ENCODE measurements at regions not wholly inside any gene's neighbourhood (a gene's known extent, or its start where the extent isn't known, plus 50 kb on each side); places are given as distances from the start of the nearest gene placed in this dataset.

GRCh38 chr10:42976351-42977031 is 100.4 kb upstream of the RET start:
- no peak overlapping the region for H3K23ac ChIP-seq (ENCODE audit: low read depth, low read length)
- no peak overlapping the region for H4K5ac ChIP-seq (ENCODE audit: low read depth, low read length)
- H3K79me1 ChIP-seq (ENCODE audit: low read depth in 1 of 2, low read length in 2 of 2) = no peaks in the 10 kb centered on the region
- H3K27ac ChIP-seq (ENCODE audit: insufficient read depth, low read length) = no peak overlapping the region
- peaks cover 4% of the 10 kb centered on the region; the same call in 1 of the 2 replicates for H3K27me3 ChIP-seq (ENCODE audit: control insufficient read depth, insufficient read depth, low read length)
- H3K18ac ChIP-seq (ENCODE audit: low read depth, low read length) = no peak overlapping the region
- POLR2A ChIA-PET (ENCODE audit: unreplicated experiment) = no interaction called here
- in situ Hi-C loops (cut with MboI; ENCODE audit: low sequenced_read_pairs) (no loop called here), dilution Hi-C loops (cut with HindIII; ENCODE audit: low sequenced_read_pairs, unreplicated experiment) (no loop called here), intact Hi-C loops (cut with micrococcal nuclease) (no loop called here)
- H4K20me1 ChIP-seq (ENCODE audit: insufficient read depth, low read length) = no peaks in the 10 kb centered on the region
- H3K9me3 ChIP-seq (ENCODE audit: control insufficient read depth, insufficient read depth, low read length) = no peaks in the 10 kb centered on the region
- H2BK15ac ChIP-seq (ENCODE audit: low read depth, low read length) = no peak overlapping the region
- 33% methylated on average over 1 of the region's 7 CpGs; no CpG with 5 or more reads in 1 of the 2 experiments for WGBS, 2 experiments (ENCODE audit: extremely low coverage in 2 of 2, insufficient read length in 1 of 2)
- DNase-seq (no peak), ATAC-seq (ENCODE audit: low read depth) (no peak)
- no peak overlapping the region for H2BK120ac ChIP-seq (ENCODE audit: low read depth, low read length)
- H4K91ac ChIP-seq (ENCODE audit: insufficient read depth, low read depth, low read length) = no peak overlapping the region
- no peak overlapping the region for H2BK5ac ChIP-seq (ENCODE audit: low read depth, low read length, poor library complexity, severe bottlenecking)
- H3K9me1 ChIP-seq (ENCODE audit: insufficient read depth, low read length) = no peaks in the 10 kb centered on the region
- no peak overlapping the region for H3K4ac ChIP-seq (ENCODE audit: low read depth, low read length)
- BruUV-seq (replicated peaks) = no TSS peak
- no peak overlapping the region for H3K56ac ChIP-seq (ENCODE audit: extremely low read depth, insufficient read depth, low read length)
- no peak overlapping the region for H3K4me2 ChIP-seq (ENCODE audit: low read depth, low read length)
- no peak overlapping the region for H3K4me3 ChIP-seq (ENCODE audit: insufficient read depth, low read depth, low read length)
- H2AK9ac ChIP-seq (replicated peaks; ENCODE audit: low read depth, low read length, poor library complexity) = no peak overlapping the region
- H2BK20ac ChIP-seq (ENCODE audit: low read depth, low read length) = no peak overlapping the region
- H2AFZ ChIP-seq (replicated peaks; ENCODE audit: low read length, poor library complexity) = no peak overlapping the region
- no peak overlapping the region for H3K9ac ChIP-seq (ENCODE audit: low read depth, low read length)
- H3K4me1 ChIP-seq (ENCODE audit: control insufficient read depth, insufficient read depth, low read length) = no peaks in the 10 kb centered on the region
- no peaks in the 10 kb centered on the region for H3K36me3 ChIP-seq (ENCODE audit: control insufficient read depth, insufficient read depth, low read length)
- CTCF ChIA-PET = no interaction called here
- no peak overlapping the region for H3K14ac ChIP-seq (replicated peaks; ENCODE audit: low read depth, low read length)
- H4K8ac ChIP-seq (ENCODE audit: low read depth in 2 of 2, low read length in 2 of 2) = no peak overlapping the region
- TF ChIP-seq RCOR1 (IDR thresholded peaks at IDR 0.05; ENCODE audit: insufficient replicate concordance, low read length) = no peak
- no peak for TF ChIP-seq BHLHE40 (IDR thresholded peaks at IDR 0.05; ENCODE audit: low read depth, low read length)
- TF ChIP-seq CEBPB (IDR thresholded peaks at IDR 0.05; ENCODE audit: low read depth, low read length) = no peak
- TF ChIP-seq USF2 (IDR thresholded peaks at IDR 0.05; ENCODE audit: low read depth, low read length) = no peak
- no peak for TF ChIP-seq MXI1 (IDR thresholded peaks at IDR 0.05; ENCODE audit: borderline replicate concordance, low read depth, low read length)
- H2AK5ac ChIP-seq (ENCODE audit: low read depth, low read length) = no peak overlapping the region

Data from IMR-90 (cell line).